ENCODE measurements at regions not wholly inside any gene's neighbourhood (a gene's known extent, or its start where the extent isn't known, plus 50 kb on each side); places are given as distances from the start of the nearest gene placed in this dataset.

- POLR2A ChIA-PET = no interaction called here
- no peak for TF ChIP-seq BHLHE40 (IDR thresholded peaks at IDR 0.05; ENCODE audit: borderline replicate concordance)
- no peak for TF ChIP-seq L3MBTL2 (conservative IDR thresholded peaks at IDR 0.05)
- no peak for TF ChIP-seq CTBP1 (IDR thresholded peaks at IDR 0.05; ENCODE audit: borderline replicate concordance)
- TF ChIP-seq HDGF (IDR thresholded peaks at IDR 0.05; ENCODE audit: borderline replicate concordance) = no peak
- no peak for TF ChIP-seq TARDBP (IDR thresholded peaks at IDR 0.05)
- CTCF ChIA-PET = no interaction called here
- DNase-seq (ENCODE audit: extremely low spot score) = no peak
Observed at GRCh38 chr14:81784084-81784483, 250.4 kb upstream of the SEL1L start.

- no peak for DNase-seq (ENCODE audit: extremely low spot score)
- POLR2A ChIA-PET = no interaction called here
- no peak for TF ChIP-seq L3MBTL2 (conservative IDR thresholded peaks at IDR 0.05)
- no peak for TF ChIP-seq TARDBP (IDR thresholded peaks at IDR 0.05)
- TF ChIP-seq FOXM1 (IDR thresholded peaks at IDR 0.05; ENCODE audit: borderline replicate concordance) = no peak
- no peak for TF ChIP-seq SUZ12 (IDR thresholded peaks at IDR 0.05)
- no peak for TF ChIP-seq BHLHE40 (IDR thresholded peaks at IDR 0.05; ENCODE audit: borderline replicate concordance)
- no peak for TF ChIP-seq SP1 (IDR thresholded peaks at IDR 0.05)
- TF ChIP-seq FOXK2 (IDR thresholded peaks at IDR 0.05) = no peak
- TF ChIP-seq HDGF (IDR thresholded peaks at IDR 0.05; ENCODE audit: borderline replicate concordance) = no peak
- TF ChIP-seq LEF1 (IDR thresholded peaks at IDR 0.05; ENCODE audit: borderline replicate concordance) = no peak
- no peak for TF ChIP-seq ZNF384 (IDR thresholded peaks at IDR 0.05)
- no peak for TF ChIP-seq NFRKB (IDR thresholded peaks at IDR 0.05)
- no peak for TF ChIP-seq ELF4 (IDR thresholded peaks at IDR 0.05)
- no peak for TF ChIP-seq FOXA1 (IDR thresholded peaks at IDR 0.05)
- no peak for TF ChIP-seq PKNOX1 (IDR thresholded peaks at IDR 0.05)
- TF ChIP-seq CTBP1 (IDR thresholded peaks at IDR 0.05; ENCODE audit: borderline replicate concordance) = no peak
- no peak for TF ChIP-seq ARNT (IDR thresholded peaks at IDR 0.05)
- CTCF ChIA-PET = no interaction called here
Observed at GRCh38 chr14:81797315-81797714, 263.7 kb upstream of the SEL1L start.

GRCh38 chr14:81801921-81802320 lies 268.3 kb upstream of the SEL1L start:
- no peak for TF ChIP-seq NFRKB (IDR thresholded peaks at IDR 0.05)
- no peak for TF ChIP-seq ELF4 (IDR thresholded peaks at IDR 0.05)
- no peak for TF ChIP-seq LEF1 (IDR thresholded peaks at IDR 0.05; ENCODE audit: borderline replicate concordance)
- no peak for TF ChIP-seq TARDBP (IDR thresholded peaks at IDR 0.05)
- DNase-seq (ENCODE audit: extremely low spot score) = no peak
- ChIA-PET POLR2A (no interaction called here), CTCF (no interaction called here)

- ChIA-PET POLR2A (no interaction called here), CTCF (no interaction called here)
- no peak for TF ChIP-seq ARNT (IDR thresholded peaks at IDR 0.05)
- no peak for TF ChIP-seq TARDBP (IDR thresholded peaks at IDR 0.05)
- TF ChIP-seq FOXK2 (IDR thresholded peaks at IDR 0.05) = no peak
- TF ChIP-seq SUZ12 (IDR thresholded peaks at IDR 0.05) = no peak
- TF ChIP-seq PKNOX1 (IDR thresholded peaks at IDR 0.05) = no peak
- TF ChIP-seq SP1 (IDR thresholded peaks at IDR 0.05) = no peak
- no peak for TF ChIP-seq ELF4 (IDR thresholded peaks at IDR 0.05)
- no peak for TF ChIP-seq FOXA1 (IDR thresholded peaks at IDR 0.05)
- TF ChIP-seq NFRKB (IDR thresholded peaks at IDR 0.05) = no peak
- TF ChIP-seq LEF1 (IDR thresholded peaks at IDR 0.05; ENCODE audit: borderline replicate concordance) = no peak
- TF ChIP-seq FOXM1 (IDR thresholded peaks at IDR 0.05; ENCODE audit: borderline replicate concordance) = no peak
- TF ChIP-seq CTBP1 (IDR thresholded peaks at IDR 0.05; ENCODE audit: borderline replicate concordance) = no peak
- TF ChIP-seq BHLHE40 (IDR thresholded peaks at IDR 0.05; ENCODE audit: borderline replicate concordance) = no peak
- no peak for TF ChIP-seq ZNF384 (IDR thresholded peaks at IDR 0.05)
- no peak for TF ChIP-seq HDGF (IDR thresholded peaks at IDR 0.05; ENCODE audit: borderline replicate concordance)
- no peak for TF ChIP-seq L3MBTL2 (conservative IDR thresholded peaks at IDR 0.05)
- no peak for DNase-seq (ENCODE audit: extremely low spot score)
Observed at GRCh38 chr14:81802341-81802740, 268.7 kb upstream of the SEL1L start.

- POLR2A ChIA-PET = no interaction called here
- CTCF ChIA-PET = no interaction called here
- TF ChIP-seq SP1 (IDR thresholded peaks at IDR 0.05) = no peak
- no peak for TF ChIP-seq CTBP1 (IDR thresholded peaks at IDR 0.05; ENCODE audit: borderline replicate concordance)
- TF ChIP-seq FOXA1 (IDR thresholded peaks at IDR 0.05) = no peak
- no peak for TF ChIP-seq ZNF384 (IDR thresholded peaks at IDR 0.05)
- no peak for TF ChIP-seq FOXK2 (IDR thresholded peaks at IDR 0.05)
- no peak for TF ChIP-seq BHLHE40 (IDR thresholded peaks at IDR 0.05; ENCODE audit: borderline replicate concordance)
- TF ChIP-seq L3MBTL2 (conservative IDR thresholded peaks at IDR 0.05) = no peak
- TF ChIP-seq SUZ12 (IDR thresholded peaks at IDR 0.05) = no peak
- no peak for DNase-seq (ENCODE audit: extremely low spot score)
Observed at GRCh38 chr14:81805785-81806184, 272.1 kb upstream of the SEL1L start.

GRCh38 chr14:81811705-81812269 lies 278.1 kb upstream of the SEL1L start:
- ChIA-PET CTCF (no interaction called here), POLR2A (no interaction called here)

GRCh38 chr14:81818271-81818670 lies 284.6 kb upstream of the SEL1L start:
- TF ChIP-seq HDGF (IDR thresholded peaks at IDR 0.05; ENCODE audit: borderline replicate concordance) = no peak
- no peak for TF ChIP-seq ARNT (IDR thresholded peaks at IDR 0.05)
- TF ChIP-seq NFRKB (IDR thresholded peaks at IDR 0.05) = no peak
- TF ChIP-seq SUZ12 (IDR thresholded peaks at IDR 0.05) = no peak
- CTCF ChIA-PET = no interaction called here
- DNase-seq (ENCODE audit: extremely low spot score) = no peak
- POLR2A ChIA-PET = no interaction called here

More at GRCh38 chr14:81811705-81812269, 278.1 kb upstream of the SEL1L start:
- DNase-seq (ENCODE audit: extremely low spot score) = no peak
- no peak for TF ChIP-seq FOXA1 (IDR thresholded peaks at IDR 0.05)

GRCh38 chr14:81819344-81819743 lies 285.7 kb upstream of the SEL1L start:
- no peak for DNase-seq (ENCODE audit: extremely low spot score)
- TF ChIP-seq NFRKB (IDR thresholded peaks at IDR 0.05) (no peak), ARNT (IDR thresholded peaks at IDR 0.05) (no peak), LEF1 (IDR thresholded peaks at IDR 0.05; ENCODE audit: borderline replicate concordance) (no peak)
- CTCF ChIA-PET = no interaction called here
- POLR2A ChIA-PET = no interaction called here
